ENCODE measurements at regions not wholly inside any gene's neighbourhood (a gene's known extent, or its start where the extent isn't known, plus 50 kb on each side); places are given as distances from the start of the nearest gene placed in this dataset.

GRCh38 chr16:86637744-86638143, 59.4 kb downstream of the FOXL1 start:
- no peak overlapping the region for H3K4me3 ChIP-seq (ENCODE audit: low read depth, low read length)
- H2AFZ ChIP-seq, result no peak overlapping the region
- no peaks in the 10 kb centered on the region for H3K27me3 ChIP-seq (ENCODE audit: control insufficient read depth, insufficient read depth, low read length)
- no peaks in the 10 kb centered on the region for H3K79me2 ChIP-seq
- H3K4me1 ChIP-seq, result no peaks in the 10 kb centered on the region
- TF ChIP-seq, protein P1, sequence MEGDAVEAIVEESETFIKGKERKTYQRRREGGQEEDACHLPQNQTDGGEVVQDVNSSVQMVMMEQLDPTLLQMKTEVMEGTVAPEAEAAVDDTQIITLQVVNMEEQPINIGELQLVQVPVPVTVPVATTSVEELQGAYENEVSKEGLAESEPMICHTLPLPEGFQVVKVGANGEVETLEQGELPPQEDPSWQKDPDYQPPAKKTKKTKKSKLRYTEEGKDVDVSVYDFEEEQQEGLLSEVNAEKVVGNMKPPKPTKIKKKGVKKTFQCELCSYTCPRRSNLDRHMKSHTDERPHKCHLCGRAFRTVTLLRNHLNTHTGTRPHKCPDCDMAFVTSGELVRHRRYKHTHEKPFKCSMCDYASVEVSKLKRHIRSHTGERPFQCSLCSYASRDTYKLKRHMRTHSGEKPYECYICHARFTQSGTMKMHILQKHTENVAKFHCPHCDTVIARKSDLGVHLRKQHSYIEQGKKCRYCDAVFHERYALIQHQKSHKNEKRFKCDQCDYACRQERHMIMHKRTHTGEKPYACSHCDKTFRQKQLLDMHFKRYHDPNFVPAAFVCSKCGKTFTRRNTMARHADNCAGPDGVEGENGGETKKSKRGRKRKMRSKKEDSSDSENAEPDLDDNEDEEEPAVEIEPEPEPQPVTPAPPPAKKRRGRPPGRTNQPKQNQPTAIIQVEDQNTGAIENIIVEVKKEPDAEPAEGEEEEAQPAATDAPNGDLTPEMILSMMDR (IDR thresholded peaks at IDR 0.05), result no peak
- H3K27ac ChIP-seq, result no peak overlapping the region
- no peaks in the 10 kb centered on the region for H3K36me3 ChIP-seq (ENCODE audit: control insufficient read depth, insufficient read depth, low read length)
- no peaks in the 10 kb centered on the region for H3K9me3 ChIP-seq (ENCODE audit: control insufficient read depth, low read length)
- H3K9ac ChIP-seq, result no peak overlapping the region
- no peak overlapping the region for H3K4me2 ChIP-seq (ENCODE audit: low read length)

DNA sequence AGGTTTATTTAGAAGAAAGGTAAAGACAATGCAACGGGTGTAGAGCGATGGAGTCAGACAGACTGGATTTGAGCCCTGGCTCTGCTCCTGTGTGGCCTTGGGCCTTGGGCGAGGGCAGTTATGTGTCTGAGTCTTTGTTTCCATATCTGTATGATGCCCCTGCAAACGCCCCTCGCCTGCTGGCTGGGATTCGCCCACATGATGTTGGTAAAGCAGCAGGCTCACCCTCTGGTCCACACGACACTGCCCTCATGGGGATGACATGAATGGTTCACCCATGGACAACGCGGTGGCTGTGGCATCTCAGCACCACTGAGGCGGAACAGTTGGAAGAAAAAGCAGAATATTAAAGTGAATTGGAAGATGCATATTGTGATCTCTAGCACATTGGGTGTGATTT, 60.3 kb downstream of the FOXL1 start:
- no peaks in the 10 kb centered on the region for H3K4me1 ChIP-seq
- no peaks in the 10 kb centered on the region for H3K36me3 ChIP-seq (ENCODE audit: control insufficient read depth, insufficient read depth, low read length)
- no peak overlapping the region for H3K4me3 ChIP-seq (ENCODE audit: low read depth, low read length)
- H3K4me2 ChIP-seq (ENCODE audit: low read length), result no peak overlapping the region
- H2AFZ ChIP-seq, result no peak overlapping the region
- no peak overlapping the region for H3K9ac ChIP-seq
- H3K79me2 ChIP-seq, result no peaks in the 10 kb centered on the region
- no peaks in the 10 kb centered on the region for H3K9me3 ChIP-seq (ENCODE audit: control insufficient read depth, low read length)
- H3K27me3 ChIP-seq (ENCODE audit: control insufficient read depth, insufficient read depth, low read length), result no peaks in the 10 kb centered on the region
- H3K27ac ChIP-seq, result no peak overlapping the region
- TF ChIP-seq, protein P1 (IDR thresholded peaks at IDR 0.05), result no peak

GRCh38 chr16:86639354-86639753, 61.0 kb downstream of the FOXL1 start:
- Histone ChIP-seq H3K9me3 (ENCODE audit: control insufficient read depth, low read length) (no peaks in the 10 kb centered on the region), H2AFZ (no peak overlapping the region), H3K36me3 (ENCODE audit: control insufficient read depth, insufficient read depth, low read length) (no peaks in the 10 kb centered on the region), H3K4me1 (no peaks in the 10 kb centered on the region), H3K79me2 (no peaks in the 10 kb centered on the region), H3K27ac (no peak overlapping the region), H3K9ac (no peak overlapping the region), H3K4me3 (ENCODE audit: low read depth, low read length) (no peak overlapping the region), H3K27me3 (ENCODE audit: control insufficient read depth, insufficient read depth, low read length) (no peaks in the 10 kb centered on the region), H3K4me2 (ENCODE audit: low read length) (no peak overlapping the region)
- TF ChIP-seq, protein P1 (IDR thresholded peaks at IDR 0.05), result no peak

- H3K36me3 ChIP-seq (ENCODE audit: control insufficient read depth, insufficient read depth, low read length), result no peaks in the 10 kb centered on the region
- no peaks in the 10 kb centered on the region for H3K4me1 ChIP-seq
- no peak overlapping the region for H3K4me2 ChIP-seq (ENCODE audit: low read length)
- no peaks in the 10 kb centered on the region for H3K27me3 ChIP-seq (ENCODE audit: control insufficient read depth, insufficient read depth, low read length)
- no peak overlapping the region for H3K27ac ChIP-seq
- H3K79me2 ChIP-seq, result no peaks in the 10 kb centered on the region
- no peak overlapping the region for H3K4me3 ChIP-seq (ENCODE audit: low read depth, low read length)
- no peaks in the 10 kb centered on the region for H3K9me3 ChIP-seq (ENCODE audit: control insufficient read depth, low read length)
- H3K9ac ChIP-seq, result no peak overlapping the region
- TF ChIP-seq, protein P1 (IDR thresholded peaks at IDR 0.05), result no peak
- H2AFZ ChIP-seq, result no peak overlapping the region
Measured at GRCh38 chr16:86640265-86640843, 62.0 kb downstream of the FOXL1 start.

- Histone ChIP-seq H3K4me1 (no peaks in the 10 kb centered on the region), H3K4me3 (ENCODE audit: low read depth, low read length) (no peak overlapping the region), H3K79me2 (no peaks in the 10 kb centered on the region), H3K4me2 (ENCODE audit: low read length) (no peak overlapping the region), H3K27me3 (ENCODE audit: control insufficient read depth, insufficient read depth, low read length) (no peaks in the 10 kb centered on the region), H2AFZ (no peak overlapping the region), H3K36me3 (ENCODE audit: control insufficient read depth, insufficient read depth, low read length) (no peaks in the 10 kb centered on the region), H3K27ac (no peak overlapping the region), H3K9ac (no peak overlapping the region), H3K9me3 (ENCODE audit: control insufficient read depth, low read length) (no peaks in the 10 kb centered on the region)
- TF ChIP-seq, protein P1 (IDR thresholded peaks at IDR 0.05), result no peak
Measured at GRCh38 chr16:86642087-86642486, 63.7 kb downstream of the FOXL1 start.
